SH-SY5Y (cell line): ENCODE measurements at regions not wholly inside any gene's neighbourhood (a gene's known extent, or its start where the extent isn't known, plus 50 kb on each side); places are given as distances from the start of the nearest gene placed in this dataset.

Source experiments
- GATA2 ChIP-seq: IDR thresholded peaks from 2 replicates; pipeline ENCODE4 v1.6.1; 2011; ENCODE audit warnings: mild to moderate bottlenecking, low read depth, low read length
- GATA3 ChIP-seq: IDR thresholded peaks from 2 replicates; pipeline ENCODE4 v1.6.1; 2011; ENCODE audit warnings: low read depth, mild to moderate bottlenecking, low read length, moderate library complexity

- TF ChIP-seq GATA2: no peak
- TF ChIP-seq GATA3: no peak
Measured at GRCh38 chr7:67713451-67714056, 716.9 kb downstream of the TYW1 start.
